SJSA1 (cell line): ENCODE measurements at regions not wholly inside any gene's neighbourhood (a gene's known extent, or its start where the extent isn't known, plus 50 kb on each side); places are given as distances from the start of the nearest gene placed in this dataset.
A peak's percentile ranks its signal among the peaks of the same experiment; 100 is the strongest.
"Not testable (repeated sequence)": the region's sequence is repeated elsewhere in the genome, so short reads cannot be mapped to it uniquely, and the experiment has no call there.

ENCODE experiments used
- DNase-seq, 2 experiments: peaks; one replicate each; pipeline ENCODE4 v3.0.0-alpha.2; 2015 to 2020; ENCODE audit warnings: low spot score in 2 of 2, low read depth in 1 of 2
- H3K27ac ChIP-seq: fragments of 250-450 bp; sonication (Bioruptor Pico); 2 replicates; pipeline ENCODE4 v1.5.1; 2020; ENCODE audit warnings: mild to moderate bottlenecking, moderate library complexity
- H3K27me3 ChIP-seq: fragments of 250-450 bp; sonication (Bioruptor Pico); replicated peaks from 2 replicates; pipeline ENCODE4 v1.5.1; 2020; ENCODE audit warnings: mild to moderate bottlenecking, moderate library complexity
- H3K36me3 ChIP-seq: fragments of 250-450 bp; sonication (Bioruptor Pico); 2 replicates; pipeline ENCODE4 v1.5.1; 2020; ENCODE audit warnings: mild to moderate bottlenecking
- H3K4me1 ChIP-seq: fragments of 250-450 bp; sonication (Bioruptor Pico); replicated peaks from 2 replicates; pipeline ENCODE4 v1.6.1; 2021; ENCODE audit warnings: mild to moderate bottlenecking
- H3K4me3 ChIP-seq: fragments of 250-450 bp; sonication (Bioruptor Pico); 2 replicates; pipeline ENCODE4 v1.5.1; 2020; ENCODE audit warnings: mild to moderate bottlenecking
- H3K9me3 ChIP-seq: fragments of 250-450 bp; sonication (Bioruptor Pico); replicated peaks from 2 replicates; pipeline ENCODE4 v1.5.1; 2020; ENCODE audit warnings: mild to moderate bottlenecking

GRCh38 chr6:84871925-84872324 is 107.5 kb upstream of the TBX18 start:
- DNase-seq, result no peak
- H3K36me3 ChIP-seq, result no peaks in the 10 kb centered on the region
- no peaks in the 10 kb centered on the region for H3K4me1 ChIP-seq
- H3K27me3 ChIP-seq, result no peaks in the 10 kb centered on the region
- no peak overlapping the region for H3K27ac ChIP-seq
- no peaks in the 10 kb centered on the region for H3K9me3 ChIP-seq
- H3K4me3 ChIP-seq, result no peak overlapping the region

DNA sequence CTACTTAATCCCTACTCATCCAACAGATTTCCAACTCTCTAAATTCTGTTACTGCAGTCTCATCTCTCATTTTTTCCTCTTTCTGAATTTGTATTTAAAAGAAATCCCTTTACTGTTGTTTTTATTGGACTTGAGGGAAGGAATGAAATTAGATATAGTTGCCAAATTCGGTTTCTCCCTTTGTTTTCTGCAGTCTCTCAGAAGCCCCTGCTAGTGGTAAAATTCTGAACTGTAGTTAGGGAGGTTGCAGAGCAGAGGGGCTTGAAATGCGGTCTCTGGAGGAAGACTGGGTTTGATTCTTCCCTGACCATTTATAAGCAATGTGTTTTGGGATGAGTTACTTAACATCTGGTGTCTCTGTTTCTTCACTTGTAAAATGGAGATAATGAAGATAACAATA is 106.3 kb upstream of the TBX18 start:
- no peak for DNase-seq
- Histone ChIP-seq H3K27ac (no peak overlapping the region), H3K36me3 (no peaks in the 10 kb centered on the region), H3K27me3 (no peaks in the 10 kb centered on the region), H3K4me3 (no peak overlapping the region), H3K9me3 (no peaks in the 10 kb centered on the region), H3K4me1 (no peaks in the 10 kb centered on the region)

DNA sequence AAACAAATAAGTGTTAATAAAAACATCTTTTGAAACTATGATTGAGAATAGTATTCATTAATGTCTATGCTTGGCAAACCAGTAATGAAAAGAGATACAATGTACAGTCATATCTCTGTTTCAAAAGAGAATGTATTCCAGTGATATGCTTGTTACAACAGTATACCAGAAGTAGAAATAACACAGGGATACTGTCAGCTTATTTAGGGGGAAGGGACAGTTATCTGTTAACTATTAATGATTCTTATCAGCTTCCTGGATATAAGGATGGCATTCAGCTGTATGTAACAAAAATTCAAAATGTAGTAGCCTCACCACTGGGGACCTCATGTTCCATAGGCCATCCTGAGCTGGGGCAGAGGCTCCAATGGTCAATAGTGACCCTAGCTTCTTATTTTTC is 103.8 kb upstream of the TBX18 start:
- no peaks in the 10 kb centered on the region for H3K27me3 ChIP-seq
- no peaks in the 10 kb centered on the region for H3K4me1 ChIP-seq
- H3K9me3 ChIP-seq, result no peaks in the 10 kb centered on the region
- H3K4me3 ChIP-seq, result no peak overlapping the region
- no peaks in the 10 kb centered on the region for H3K36me3 ChIP-seq
- no peak overlapping the region for H3K27ac ChIP-seq
- no peak for DNase-seq

- Histone ChIP-seq H3K27ac (no peak overlapping the region), H3K4me1 (no peaks in the 10 kb centered on the region), H3K4me3 (no peak overlapping the region), H3K36me3 (no peaks in the 10 kb centered on the region), H3K27me3 (no peaks in the 10 kb centered on the region), H3K9me3 (no peaks in the 10 kb centered on the region)
- DNase-seq, result no peak
These were observed 103.1 kb upstream of the TBX18 start for GRCh38 chr6:84867521-84867920.

DNA sequence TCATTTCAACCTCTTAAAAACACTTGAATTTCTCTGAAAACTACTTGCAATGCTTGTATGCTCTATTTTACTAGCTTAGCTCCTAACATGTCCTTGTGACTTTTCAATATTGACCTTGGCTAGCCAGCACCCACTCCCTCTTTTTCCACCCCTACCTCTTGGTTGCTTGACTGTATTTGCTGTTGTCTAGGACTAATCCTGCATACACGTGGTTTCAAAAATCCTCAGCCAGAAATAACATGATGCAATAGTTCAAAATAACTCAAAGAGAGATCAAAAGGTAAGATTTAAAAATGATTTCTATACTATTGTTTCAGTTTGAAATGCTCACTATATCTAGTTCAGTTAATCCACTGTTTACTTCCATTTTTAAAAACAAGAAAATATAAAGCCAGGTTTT is 102.3 kb upstream of the TBX18 start:
- no peak overlapping the region for H3K4me3 ChIP-seq
- H3K27me3 ChIP-seq, result no peaks in the 10 kb centered on the region

DNA sequence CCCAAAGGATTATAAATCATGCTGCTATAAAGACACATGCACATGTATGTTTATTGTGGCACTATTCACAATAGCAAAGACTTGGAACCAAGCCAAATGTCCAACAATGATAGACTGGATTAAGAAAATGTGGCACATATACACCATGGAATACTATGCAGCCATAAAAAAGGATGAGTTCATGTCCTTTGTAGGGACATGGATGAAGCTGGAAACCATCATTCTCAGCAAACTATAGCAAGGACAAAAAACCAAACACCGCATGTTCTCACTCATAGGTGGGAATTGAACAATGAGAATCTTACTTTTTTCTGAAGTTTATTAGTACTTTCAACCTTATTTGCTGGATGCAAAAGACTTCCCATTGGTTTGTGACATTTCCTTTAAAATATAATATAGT is 101.0 kb upstream of the TBX18 start:
- H3K27ac ChIP-seq, H3K9me3 ChIP-seq, H3K27me3 ChIP-seq, DNase-seq, H3K36me3 ChIP-seq, H3K4me1 ChIP-seq, H3K4me3 ChIP-seq: not testable (repeated sequence)

More for the DNA sequence above, 102.3 kb upstream of the TBX18 start:
- DNase-seq, result no peak
- H3K4me1 ChIP-seq, result no peaks in the 10 kb centered on the region
- no peaks in the 10 kb centered on the region for H3K9me3 ChIP-seq
- no peak overlapping the region for H3K27ac ChIP-seq
- H3K36me3 ChIP-seq, result no peaks in the 10 kb centered on the region

- DNase-seq, result no peak
- no peaks in the 10 kb centered on the region for H3K36me3 ChIP-seq
- H3K27me3 ChIP-seq, result no peaks in the 10 kb centered on the region
- no peak overlapping the region for H3K4me3 ChIP-seq
- no peak overlapping the region for H3K27ac ChIP-seq
- no peaks in the 10 kb centered on the region for H3K9me3 ChIP-seq
- no peaks in the 10 kb centered on the region for H3K4me1 ChIP-seq
These were observed 98.4 kb upstream of the TBX18 start for GRCh38 chr6:84862843-84863242.

GRCh38 chr6:84860920-84861319 is 96.5 kb upstream of the TBX18 start:
- Histone ChIP-seq H3K4me3 (no peak overlapping the region), H3K27ac (no peak overlapping the region), H3K9me3 (no peaks in the 10 kb centered on the region), H3K27me3 (no peaks in the 10 kb centered on the region), H3K4me1 (no peaks in the 10 kb centered on the region), H3K36me3 (no peaks in the 10 kb centered on the region)
- no peak for DNase-seq

- Histone ChIP-seq H3K4me3 (no peak overlapping the region), H3K9me3 (no peaks in the 10 kb centered on the region), H3K27ac (no peak overlapping the region), H3K27me3 (no peaks in the 10 kb centered on the region), H3K36me3 (no peaks in the 10 kb centered on the region), H3K4me1 (no peaks in the 10 kb centered on the region)
- DNase-seq, result no peak
These were observed 96.1 kb upstream of the TBX18 start for GRCh38 chr6:84860509-84860908.

GRCh38 chr6:84854811-84855400 is 90.5 kb upstream of the TBX18 start:
- H3K36me3 ChIP-seq, result no peaks in the 10 kb centered on the region
- 0 out of 2 replicates have a peak overlapping the region, but pooled peaks have one; percentile 15 for H3K27ac ChIP-seq
- peak; percentile 45 to 62 for DNase-seq
- no peaks in the 10 kb centered on the region for H3K9me3 ChIP-seq
- H3K27me3 ChIP-seq, result no peaks in the 10 kb centered on the region
- peaks cover 21% of the 10 kb centered on the region for H3K4me1 ChIP-seq
- no peak overlapping the region for H3K4me3 ChIP-seq

GRCh38 chr6:84853901-84854300 is 89.5 kb upstream of the TBX18 start:
- Histone ChIP-seq H3K4me3 (no peak overlapping the region), H3K27me3 (no peaks in the 10 kb centered on the region), H3K4me1 (peaks cover 21% of the 10 kb centered on the region), H3K27ac (no peak overlapping the region), H3K36me3 (no peaks in the 10 kb centered on the region), H3K9me3 (no peaks in the 10 kb centered on the region)
- DNase-seq, result no peak

- no peaks in the 10 kb centered on the region for H3K9me3 ChIP-seq
- H3K4me3 ChIP-seq, result no peak overlapping the region
- no peak for DNase-seq
- H3K36me3 ChIP-seq, result no peaks in the 10 kb centered on the region
- peaks cover 19% of the 10 kb centered on the region for H3K4me1 ChIP-seq
- no peak overlapping the region for H3K27ac ChIP-seq
- H3K27me3 ChIP-seq, result no peaks in the 10 kb centered on the region
These were observed 84.6 kb upstream of the TBX18 start for GRCh38 chr6:84848960-84849359.

- Histone ChIP-seq H3K27me3 (no peaks in the 10 kb centered on the region), H3K4me3 (no peak overlapping the region), H3K27ac (no peak overlapping the region), H3K4me1 (peaks cover 12% of the 10 kb centered on the region), H3K36me3 (no peaks in the 10 kb centered on the region), H3K9me3 (no peaks in the 10 kb centered on the region)
- DNase-seq, result peak in 1 of 2 experiments; percentile 49
These were observed 83.2 kb upstream of the TBX18 start for GRCh38 chr6:84847390-84848160.

DNA sequence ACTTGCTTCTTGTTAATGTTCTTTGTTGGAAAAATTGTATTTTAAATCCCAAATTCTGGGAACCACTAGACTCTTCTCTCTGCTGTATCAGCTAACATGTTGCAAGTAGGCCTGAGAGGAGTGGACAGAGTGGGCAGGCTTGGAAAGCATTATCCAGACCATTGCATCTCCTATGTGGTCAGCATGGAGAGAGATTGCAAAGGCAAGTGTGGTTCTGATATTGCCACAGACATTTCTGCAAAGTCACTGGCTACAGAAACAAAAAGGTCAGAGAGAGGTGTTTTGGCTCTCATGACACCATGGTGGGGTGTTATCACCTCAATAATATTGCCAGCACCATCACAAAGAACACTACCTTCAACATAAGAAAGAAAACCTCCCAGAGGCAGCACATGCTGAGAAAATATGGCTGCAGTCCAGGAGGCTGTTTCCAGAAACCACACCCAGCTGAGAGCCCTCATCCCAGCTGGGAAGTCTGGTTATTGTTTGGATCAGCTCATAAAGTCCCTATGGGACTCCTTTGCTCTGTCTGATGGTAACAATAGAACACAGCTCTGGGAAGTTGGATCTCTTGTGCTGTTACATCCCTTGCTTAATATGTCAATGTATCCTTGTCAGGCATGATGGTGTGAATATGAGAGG is 78.2 kb upstream of the TBX18 start:
- DNase-seq, result peak in 1 of 2 experiments; percentile 14
- no peaks in the 10 kb centered on the region for H3K9me3 ChIP-seq
- H3K4me3 ChIP-seq, result no peak overlapping the region
- H3K4me1 ChIP-seq, result peaks cover 5% of the 10 kb centered on the region
- no peaks in the 10 kb centered on the region for H3K27me3 ChIP-seq
- no peaks in the 10 kb centered on the region for H3K36me3 ChIP-seq
- H3K27ac ChIP-seq, result no peak overlapping the region
